Ammon's horn (tissue), 1 donor: ENCODE measurements at regions not wholly inside any gene's neighbourhood (a gene's known extent, or its start where the extent isn't known, plus 50 kb on each side); places are given as distances from the start of the nearest gene placed in this dataset.

ENCODE experiments used
- DNase-seq: peaks from one replicate; pipeline ENCODE4 v3.0.0-alpha.2; 2016; ENCODE audit warnings: low spot score

GRCh38 chr14:58814466-58814865 lies 176.7 kb downstream of the DACT1 start:
- no peak for DNase-seq

GRCh38 chr14:58815161-58815701 lies 177.5 kb downstream of the DACT1 start:
- DNase-seq: peak; percentile 29

- no peak for DNase-seq
Measured at GRCh38 chr14:58815794-58816193, 178.0 kb downstream of the DACT1 start.

GRCh38 chr14:58816416-58817115 lies 178.8 kb downstream of the DACT1 start:
- no peak for DNase-seq

- DNase-seq: no peak
Measured at GRCh38 chr14:58817846-58818245, 180.1 kb downstream of the DACT1 start.

GRCh38 chr14:58820032-58820431 lies 182.3 kb downstream of the DACT1 start:
- DNase-seq: no peak

GRCh38 chr14:58821421-58821820 lies 183.7 kb downstream of the DACT1 start:
- DNase-seq: no peak

GRCh38 chr14:58822856-58823255 lies 185.1 kb downstream of the DACT1 start:
- DNase-seq: no peak

- DNase-seq: no peak
Measured at GRCh38 chr14:58823312-58823711, 185.6 kb downstream of the DACT1 start.

GRCh38 chr14:58824106-58824505 lies 186.3 kb downstream of the DACT1 start:
- peak; percentile 30 for DNase-seq

GRCh38 chr14:58824796-58825195 lies 187.0 kb downstream of the DACT1 start:
- no peak for DNase-seq

- no peak for DNase-seq
Measured at GRCh38 chr14:58825606-58826005, 187.8 kb downstream of the DACT1 start.

GRCh38 chr14:58826845-58827686 lies 189.3 kb downstream of the DACT1 start:
- DNase-seq: no peak

- DNase-seq: no peak
Measured at GRCh38 chr14:58828298-58828697, 190.5 kb downstream of the DACT1 start.

- no peak for DNase-seq
Measured at GRCh38 chr14:58829594-58829993, 191.8 kb downstream of the DACT1 start.

- no peak for DNase-seq
Measured at GRCh38 chr14:58830121-58830520, 192.4 kb downstream of the DACT1 start.

GRCh38 chr14:58832095-58832521 lies 194.3 kb downstream of the DACT1 start:
- no peak for DNase-seq

GRCh38 chr14:58833634-58834378 lies 196.0 kb downstream of the DACT1 start:
- DNase-seq: no peak

- no peak for DNase-seq
Measured at GRCh38 chr14:58836303-58836974, 198.7 kb downstream of the DACT1 start.

GRCh38 chr14:58839233-58839632 lies 201.5 kb downstream of the DACT1 start:
- DNase-seq: no peak

GRCh38 chr14:58844544-58844943 lies 206.8 kb downstream of the DACT1 start:
- no peak for DNase-seq
